ENCODE measurements at regions not wholly inside any gene's neighbourhood (a gene's known extent, or its start where the extent isn't known, plus 50 kb on each side); places are given as distances from the start of the nearest gene placed in this dataset.

- no peak for TF ChIP-seq ZNF462 (CRISPR knock-in tag; IDR thresholded peaks at IDR 0.05)
- no peak for TF ChIP-seq POLR2AphosphoS5 (IDR thresholded peaks at IDR 0.05; ENCODE audit: low read depth)
- TF ChIP-seq CREB1 (CRISPR knock-in tag; IDR thresholded peaks at IDR 0.05; ENCODE audit: low read depth) = no peak
- TF ChIP-seq CTCF (conservative IDR thresholded peaks at IDR 0.05; ENCODE audit: low read depth in 2 of 2) = no peak
- TF ChIP-seq NANOG (IDR thresholded peaks at IDR 0.05; ENCODE audit: borderline replicate concordance) = no peak
These were observed 85.6 kb upstream of the SRSF6 start (continued) for GRCh38 chr20:43372051-43372450.

- Histone ChIP-seq H3K4me2 (no peak overlapping the region), H3K27ac (ENCODE audit: low read depth) (no peak overlapping the region), H3K4me3 (no peak overlapping the region), H3K36me3 (ENCODE audit: insufficient read depth) (peaks cover 4% of the 10 kb centered on the region; the same call in 1 of the 2 replicates), H3K27me3 (ENCODE audit: insufficient read depth) (no peaks in the 10 kb centered on the region), H3F3A (replicated peaks; ENCODE audit: low read depth) (no peaks in the 10 kb centered on the region), H4K20me1 (replicated peaks; ENCODE audit: insufficient read depth) (no peaks in the 10 kb centered on the region), H3K4me1 (ENCODE audit: insufficient read depth) (no peaks in the 10 kb centered on the region), H3K9me2 (ENCODE audit: insufficient read depth) (no peaks in the 10 kb centered on the region), H3K79me2 (replicated peaks; ENCODE audit: insufficient read depth) (no peaks in the 10 kb centered on the region), H2AFZ (no peak overlapping the region)
- H3K27ac Mint-ChIP-seq = no peak overlapping the region
- H3K4me1 Mint-ChIP-seq = no peaks in the 10 kb centered on the region
- H3K36me3 Mint-ChIP-seq (ENCODE audit: low read depth) = peaks cover 36% of the 10 kb centered on the region
- DNase-seq (ENCODE audit: low spot score) = no peak
- no peak overlapping the region for H3K4me3 Mint-ChIP-seq
- no peak for ATAC-seq
- H3K27me3 Mint-ChIP-seq (ENCODE audit: insufficient read depth, low read depth, poor library complexity) = peaks cover 2% of the 10 kb centered on the region
- H3K9me3 Mint-ChIP-seq = peaks cover 87% of the 10 kb centered on the region
- TF ChIP-seq CREB1 (CRISPR knock-in tag; IDR thresholded peaks at IDR 0.05; ENCODE audit: low read depth) = no peak
- TF ChIP-seq, protein P1, sequence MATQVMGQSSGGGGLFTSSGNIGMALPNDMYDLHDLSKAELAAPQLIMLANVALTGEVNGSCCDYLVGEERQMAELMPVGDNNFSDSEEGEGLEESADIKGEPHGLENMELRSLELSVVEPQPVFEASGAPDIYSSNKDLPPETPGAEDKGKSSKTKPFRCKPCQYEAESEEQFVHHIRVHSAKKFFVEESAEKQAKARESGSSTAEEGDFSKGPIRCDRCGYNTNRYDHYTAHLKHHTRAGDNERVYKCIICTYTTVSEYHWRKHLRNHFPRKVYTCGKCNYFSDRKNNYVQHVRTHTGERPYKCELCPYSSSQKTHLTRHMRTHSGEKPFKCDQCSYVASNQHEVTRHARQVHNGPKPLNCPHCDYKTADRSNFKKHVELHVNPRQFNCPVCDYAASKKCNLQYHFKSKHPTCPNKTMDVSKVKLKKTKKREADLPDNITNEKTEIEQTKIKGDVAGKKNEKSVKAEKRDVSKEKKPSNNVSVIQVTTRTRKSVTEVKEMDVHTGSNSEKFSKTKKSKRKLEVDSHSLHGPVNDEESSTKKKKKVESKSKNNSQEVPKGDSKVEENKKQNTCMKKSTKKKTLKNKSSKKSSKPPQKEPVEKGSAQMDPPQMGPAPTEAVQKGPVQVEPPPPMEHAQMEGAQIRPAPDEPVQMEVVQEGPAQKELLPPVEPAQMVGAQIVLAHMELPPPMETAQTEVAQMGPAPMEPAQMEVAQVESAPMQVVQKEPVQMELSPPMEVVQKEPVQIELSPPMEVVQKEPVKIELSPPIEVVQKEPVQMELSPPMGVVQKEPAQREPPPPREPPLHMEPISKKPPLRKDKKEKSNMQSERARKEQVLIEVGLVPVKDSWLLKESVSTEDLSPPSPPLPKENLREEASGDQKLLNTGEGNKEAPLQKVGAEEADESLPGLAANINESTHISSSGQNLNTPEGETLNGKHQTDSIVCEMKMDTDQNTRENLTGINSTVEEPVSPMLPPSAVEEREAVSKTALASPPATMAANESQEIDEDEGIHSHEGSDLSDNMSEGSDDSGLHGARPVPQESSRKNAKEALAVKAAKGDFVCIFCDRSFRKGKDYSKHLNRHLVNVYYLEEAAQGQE (IDR thresholded peaks at IDR 0.05; ENCODE audit: unreplicated experiment) = no peak
- TF ChIP-seq NANOG (IDR thresholded peaks at IDR 0.05; ENCODE audit: borderline replicate concordance) = no peak
- TF ChIP-seq ZNF114 (CRISPR knock-in tag; IDR thresholded peaks at IDR 0.05) = no peak
- no peak for TF ChIP-seq STAT1 (IDR thresholded peaks at IDR 0.05; ENCODE audit: unreplicated experiment)
- no peak for TF ChIP-seq EZH2phosphoT487 (IDR thresholded peaks at IDR 0.05; ENCODE audit: unreplicated experiment)
- TF ChIP-seq CTCF (conservative IDR thresholded peaks at IDR 0.05; ENCODE audit: low read depth in 2 of 2) = no peak
- no peak for TF ChIP-seq ETS1 (IDR thresholded peaks at IDR 0.05)
These were observed 92.0 kb upstream of the SRSF6 start for GRCh38 chr20:43365691-43366090.

All from GM23338 (cell line).